ENCODE measurements at regions not wholly inside any gene's neighbourhood (a gene's known extent, or its start where the extent isn't known, plus 50 kb on each side); places are given as distances from the start of the nearest gene placed in this dataset.

DNA sequence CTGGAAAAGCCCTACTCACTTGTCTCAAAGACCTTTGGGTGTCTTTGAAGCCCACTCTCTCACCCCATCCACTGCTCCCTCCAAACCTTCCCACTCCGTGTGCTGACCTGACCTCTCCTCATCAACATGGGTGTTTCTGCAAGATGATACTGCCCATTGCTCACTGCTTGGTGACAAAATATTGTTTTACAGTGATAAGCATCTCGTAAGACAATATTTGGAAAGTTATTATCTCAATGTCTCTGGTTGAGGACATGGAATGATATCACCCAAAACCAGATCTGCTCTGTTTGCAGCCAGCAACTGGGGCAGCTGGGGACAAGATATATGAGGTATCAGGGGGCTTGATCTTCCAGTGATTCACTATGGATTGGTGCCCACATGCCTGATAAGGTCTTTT is 195.8 kb downstream of the SALL1 start:
- no peak for TF ChIP-seq POLR2A (IDR thresholded peaks at IDR 0.05)
- TF ChIP-seq, protein P1, sequence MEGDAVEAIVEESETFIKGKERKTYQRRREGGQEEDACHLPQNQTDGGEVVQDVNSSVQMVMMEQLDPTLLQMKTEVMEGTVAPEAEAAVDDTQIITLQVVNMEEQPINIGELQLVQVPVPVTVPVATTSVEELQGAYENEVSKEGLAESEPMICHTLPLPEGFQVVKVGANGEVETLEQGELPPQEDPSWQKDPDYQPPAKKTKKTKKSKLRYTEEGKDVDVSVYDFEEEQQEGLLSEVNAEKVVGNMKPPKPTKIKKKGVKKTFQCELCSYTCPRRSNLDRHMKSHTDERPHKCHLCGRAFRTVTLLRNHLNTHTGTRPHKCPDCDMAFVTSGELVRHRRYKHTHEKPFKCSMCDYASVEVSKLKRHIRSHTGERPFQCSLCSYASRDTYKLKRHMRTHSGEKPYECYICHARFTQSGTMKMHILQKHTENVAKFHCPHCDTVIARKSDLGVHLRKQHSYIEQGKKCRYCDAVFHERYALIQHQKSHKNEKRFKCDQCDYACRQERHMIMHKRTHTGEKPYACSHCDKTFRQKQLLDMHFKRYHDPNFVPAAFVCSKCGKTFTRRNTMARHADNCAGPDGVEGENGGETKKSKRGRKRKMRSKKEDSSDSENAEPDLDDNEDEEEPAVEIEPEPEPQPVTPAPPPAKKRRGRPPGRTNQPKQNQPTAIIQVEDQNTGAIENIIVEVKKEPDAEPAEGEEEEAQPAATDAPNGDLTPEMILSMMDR (IDR thresholded peaks at IDR 0.05), result no peak

Data from tibial nerve (tissue), 3 donors.